HEK293T (cell line): ENCODE measurements at regions not wholly inside any gene's neighbourhood (a gene's known extent, or its start where the extent isn't known, plus 50 kb on each side); places are given as distances from the start of the nearest gene placed in this dataset.

ENCODE experiments used
- ARNT ChIP-seq: fragments of 450-650 bp; IDR thresholded peaks from 2 replicates; pipeline ENCODE4 v1.6.1; 2017; ENCODE audit warnings: mild to moderate bottlenecking
- NFRKB ChIP-seq: fragments of 450-650 bp; IDR thresholded peaks from 2 replicates; pipeline ENCODE4 v1.6.1; 2016; ENCODE audit warnings: mild to moderate bottlenecking, moderate library complexity
- SUZ12 ChIP-seq: fragments of 450-650 bp; IDR thresholded peaks from 2 replicates; pipeline ENCODE4 v1.6.1; 2016; ENCODE audit warnings: mild to moderate bottlenecking

DNA sequence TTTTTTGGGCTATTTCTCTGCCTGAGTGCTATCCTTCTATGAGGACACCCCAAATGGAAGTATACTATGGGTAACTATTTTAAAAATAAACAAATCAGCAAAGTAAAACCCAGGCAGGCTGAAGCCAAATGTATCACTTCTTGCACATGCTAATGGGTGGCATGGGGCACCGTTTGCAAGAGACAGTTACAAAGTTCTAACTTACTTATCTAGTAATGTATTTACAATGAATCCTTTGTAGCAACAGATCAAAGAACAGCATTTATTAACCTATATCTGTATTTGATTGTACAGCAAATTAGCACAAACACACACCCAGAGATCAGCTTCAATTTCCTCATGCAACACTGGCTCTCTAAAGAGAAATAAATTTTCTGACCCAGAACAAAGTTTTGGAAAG lies 225.5 kb downstream of the ZNF674 start:
- no peak for TF ChIP-seq ARNT
- TF ChIP-seq SUZ12, result no peak
- no peak for TF ChIP-seq NFRKB
